NCI-H82 treated with DMSO at 0.1 percent for 48 hours (cell line): ENCODE measurements at regions not wholly inside any gene's neighbourhood (a gene's known extent, or its start where the extent isn't known, plus 50 kb on each side); places are given as distances from the start of the nearest gene placed in this dataset.
A peak's percentile ranks its signal among the peaks of the same experiment; 100 is the strongest.
"Not testable (repeated sequence)": the region's sequence is repeated elsewhere in the genome, so short reads cannot be mapped to it uniquely, and the experiment has no call there.

Experiments used
- DNase-seq: peaks from one replicate; lab custom pipeline; 2025; ENCODE audit not compliant: unreplicated experiment; lab: John Stamatoyannopoulos, UW

GRCh38 chr20:60167812-60168211 is 209.6 kb downstream of the CDH26 start:
- no peak for DNase-seq

GRCh38 chr20:60168963-60169362 is 210.7 kb downstream of the CDH26 start:
- no peak for DNase-seq

GRCh38 chr20:60170116-60170515 is 211.9 kb downstream of the CDH26 start:
- no peak for DNase-seq

GRCh38 chr20:60171313-60171712 is 213.1 kb downstream of the CDH26 start:
- DNase-seq: no peak

GRCh38 chr20:60171738-60172137 is 213.5 kb downstream of the CDH26 start:
- no peak for DNase-seq

- DNase-seq: no peak
Observed at GRCh38 chr20:60172346-60172984, 214.2 kb downstream of the CDH26 start.

GRCh38 chr20:60177080-60177479 is 218.9 kb downstream of the CDH26 start:
- DNase-seq: no peak

GRCh38 chr20:60180986-60181385 is 222.8 kb downstream of the CDH26 start:
- DNase-seq: no peak

GRCh38 chr20:60186412-60186811 is 228.2 kb downstream of the CDH26 start:
- DNase-seq: no peak

- no peak for DNase-seq
Observed at GRCh38 chr20:60187683-60188082, 229.5 kb downstream of the CDH26 start.

- no peak for DNase-seq
Observed at GRCh38 chr20:60191014-60191413, 232.8 kb downstream of the CDH26 start.

GRCh38 chr20:60192326-60192725 is 234.1 kb downstream of the CDH26 start:
- DNase-seq: no peak

GRCh38 chr20:60199132-60199531 is 240.9 kb downstream of the CDH26 start:
- not testable (repeated sequence) for DNase-seq

- DNase-seq: no peak
Observed at GRCh38 chr20:60199866-60200265, 241.6 kb downstream of the CDH26 start.

- no peak for DNase-seq
Observed at GRCh38 chr20:60200305-60200918, 242.2 kb downstream of the CDH26 start.

- DNase-seq: peak; percentile 5
Observed at GRCh38 chr20:60201198-60201835, 243.1 kb downstream of the CDH26 start.

GRCh38 chr20:60202046-60202445 is 243.8 kb downstream of the CDH26 start:
- no peak for DNase-seq

GRCh38 chr20:60203451-60203850 is 245.2 kb downstream of the CDH26 start:
- DNase-seq: no peak

GRCh38 chr20:60204601-60205000 is 246.4 kb downstream of the CDH26 start:
- DNase-seq: no peak

- no peak for DNase-seq
Observed at GRCh38 chr20:60206259-60206658, 248.0 kb downstream of the CDH26 start.

GRCh38 chr20:60209048-60209447 is 250.8 kb downstream of the CDH26 start:
- no peak for DNase-seq

GRCh38 chr20:60210779-60211617 is 252.8 kb downstream of the CDH26 start:
- DNase-seq: peak; percentile 24
